Caco-2 (cell line): ENCODE measurements at regions not wholly inside any gene's neighbourhood (a gene's known extent, or its start where the extent isn't known, plus 50 kb on each side); places are given as distances from the start of the nearest gene placed in this dataset.

Experiments
- BruUV-seq: library from RNA; stranded (reverse); fragments of 400-500 nt; replicated peaks from 2 replicates; lab custom pipeline; 2021; lab: Mats Ljungman, UMichigan
- CTCF ChIA-PET: fragments of 300-600 bp; sonication (Branson Sonifier 250); formaldehyde crosslinking; loops from one replicate; lab custom pipeline; 2022; ENCODE audit warnings: antibody characterized with exemption; lab: Charles Lee
- POLR2A ChIA-PET: fragments of 300-600 bp; sonication (Branson Sonifier 250); formaldehyde crosslinking; loops from one replicate; lab custom pipeline; 2022; ENCODE audit warnings: antibody characterized with exemption; lab: Charles Lee
- DNase-seq, 2 experiments: peaks; one replicate each; pipeline versions ENCODE4 v3.0.0 to v3.0.0-alpha.2; 2020 to 2022
- H3K27me3 ChIP-seq: replicated peaks from 2 replicates; pipeline ENCODE4 v1.6.0; 2011; ENCODE audit warnings: low read length; ENCODE audit not compliant: control insufficient read depth, insufficient read depth
- H3K36me3 ChIP-seq: 2 replicates; pipeline ENCODE4 v1.5.1; 2011; ENCODE audit warnings: low read length; ENCODE audit not compliant: control insufficient read depth, insufficient read depth
- H3K4me1 ChIP-seq: fragments of 250-450 bp; sonication (Bioruptor Pico); 2 replicates; pipeline ENCODE4 v1.5.1; 2020; ENCODE audit warnings: mild to moderate bottlenecking
- H3K4me3 ChIP-seq: 2 replicates; pipeline ENCODE4 v1.5.1; 2011; ENCODE audit warnings: low read depth, mild to moderate bottlenecking, control low read depth, low read length
- H3K9me3 ChIP-seq: fragments of 250-450 bp; sonication (Bioruptor Pico); 2 replicates; pipeline ENCODE4 v1.5.1; 2020; ENCODE audit warnings: mild to moderate bottlenecking, moderate library complexity
- H3K27ac Mint-ChIP-seq: one replicate; pipeline ENCODE4 v1.8.0; 2022; ENCODE audit warnings: mixed read lengths; ENCODE audit not compliant: unreplicated experiment
- H3K27me3 Mint-ChIP-seq: one replicate; pipeline ENCODE4 v1.8.0; 2022; ENCODE audit warnings: mixed read lengths; ENCODE audit not compliant: insufficient read depth, unreplicated experiment
- H3K36me3 Mint-ChIP-seq: one replicate; pipeline ENCODE4 v1.8.0; 2022; ENCODE audit warnings: mild to moderate bottlenecking, mixed read lengths; ENCODE audit not compliant: insufficient read depth, unreplicated experiment
- H3K4me1 Mint-ChIP-seq: one replicate; pipeline ENCODE4 v1.8.0; 2022; ENCODE audit warnings: low read depth, mixed read lengths; ENCODE audit not compliant: unreplicated experiment
- H3K4me3 Mint-ChIP-seq: one replicate; pipeline ENCODE4 v1.8.0; 2022; ENCODE audit warnings: mild to moderate bottlenecking, moderate library complexity, mixed read lengths; ENCODE audit not compliant: unreplicated experiment
- H3K9me3 Mint-ChIP-seq: one replicate; pipeline ENCODE4 v1.8.0; 2022; ENCODE audit warnings: mixed read lengths; ENCODE audit not compliant: unreplicated experiment
- CTCF ChIP-seq, 2 experiments: fragments of 200-600 bp in 1 of 2; IDR thresholded peaks; 1 replicate in 1 of 2; 2 replicates in 1 of 2; pipeline versions ENCODE4 v1.5.1 to v1.8.0; 2011 to 2022; ENCODE audit warnings: antibody characterized with exemption in 1 of 2, control low read depth in 1 of 2, inconsistent platforms in 1 of 2, low read depth in 1 of 2, low read length in 1 of 2, mild to moderate bottlenecking in 1 of 2, moderate library complexity in 1 of 2; ENCODE audit not compliant: insufficient read depth in 1 of 2, severe bottlenecking in 1 of 2, unreplicated experiment in 1 of 2
- intact Hi-C: fragments of 100-400 bp; cut with micrococcal nuclease; formaldehyde crosslinking; loops from one replicate; pipeline ENCODE4 v1.10.0; 2022; ENCODE audit not compliant: unreplicated experiment

GRCh38 chr18:78240101-78240500 lies 739.5 kb upstream of the SALL3 start:
- no TSS peak for BruUV-seq
- H3K27me3 Mint-ChIP-seq = no peaks in the 10 kb centered on the region
- H3K9me3 ChIP-seq = no peaks in the 10 kb centered on the region
- H3K27me3 ChIP-seq = no peaks in the 10 kb centered on the region
- H3K4me3 ChIP-seq = no peak overlapping the region
- POLR2A ChIA-PET = no interaction called here
- CTCF ChIA-PET = no interaction called here
- no peak for TF ChIP-seq CTCF (IDR thresholded peaks at IDR 0.05; ENCODE audit: insufficient read depth in 1 of 2, low read depth in 1 of 2, low read length in 1 of 2, severe bottlenecking in 1 of 2, unreplicated experiment in 1 of 2)
- H3K36me3 Mint-ChIP-seq = peaks cover 6% of the 10 kb centered on the region
- peaks cover 12% of the 10 kb centered on the region for H3K9me3 Mint-ChIP-seq
- H3K4me1 Mint-ChIP-seq = no peaks in the 10 kb centered on the region
- H3K4me1 ChIP-seq = no peaks in the 10 kb centered on the region
- H3K36me3 ChIP-seq = no peaks in the 10 kb centered on the region
- no peak for DNase-seq
- H3K4me3 Mint-ChIP-seq = no peak overlapping the region
- no peak overlapping the region for H3K27ac Mint-ChIP-seq
- intact Hi-C loops = no loop called here

GRCh38 chr18:78240627-78241252 lies 738.9 kb upstream of the SALL3 start:
- Mint-ChIP-seq H3K4me1 (no peaks in the 10 kb centered on the region), H3K36me3 (peaks cover 6% of the 10 kb centered on the region), H3K27ac (no peak overlapping the region), H3K4me3 (no peak overlapping the region), H3K27me3 (no peaks in the 10 kb centered on the region), H3K9me3 (peaks cover 12% of the 10 kb centered on the region)
- ChIA-PET CTCF (no interaction called here), POLR2A (no interaction called here)
- Histone ChIP-seq H3K9me3 (no peaks in the 10 kb centered on the region), H3K27me3 (no peaks in the 10 kb centered on the region), H3K4me1 (no peaks in the 10 kb centered on the region), H3K36me3 (no peaks in the 10 kb centered on the region), H3K4me3 (no peak overlapping the region)
- no TSS peak for BruUV-seq
- intact Hi-C loops = no loop called here
- no peak for DNase-seq
- no peak for TF ChIP-seq CTCF (IDR thresholded peaks at IDR 0.05; ENCODE audit: insufficient read depth in 1 of 2, low read depth in 1 of 2, low read length in 1 of 2, severe bottlenecking in 1 of 2, unreplicated experiment in 1 of 2)

GRCh38 chr18:78241535-78242253 lies 737.9 kb upstream of the SALL3 start:
- intact Hi-C loops = no loop called here

More at GRCh38 chr18:78241535-78242253, 737.9 kb upstream of the SALL3 start:
- Mint-ChIP-seq H3K27ac (no peak overlapping the region), H3K4me3 (no peak overlapping the region), H3K36me3 (peaks cover 6% of the 10 kb centered on the region), H3K4me1 (no peaks in the 10 kb centered on the region), H3K9me3 (peaks cover 12% of the 10 kb centered on the region), H3K27me3 (peaks cover 3% of the 10 kb centered on the region)
- TF ChIP-seq CTCF (IDR thresholded peaks at IDR 0.05; ENCODE audit: insufficient read depth in 1 of 2, low read depth in 1 of 2, low read length in 1 of 2, severe bottlenecking in 1 of 2, unreplicated experiment in 1 of 2) = no peak
- Histone ChIP-seq H3K36me3 (no peaks in the 10 kb centered on the region), H3K4me1 (no peaks in the 10 kb centered on the region), H3K27me3 (no peaks in the 10 kb centered on the region), H3K9me3 (no peaks in the 10 kb centered on the region), H3K4me3 (no peak overlapping the region)
- no TSS peak for BruUV-seq
- DNase-seq = no peak
- ChIA-PET POLR2A (no interaction called here), CTCF (no interaction called here)
